ENCODE measurements at regions not wholly inside any gene's neighbourhood (a gene's known extent, or its start where the extent isn't known, plus 50 kb on each side); places are given as distances from the start of the nearest gene placed in this dataset.
A peak's percentile ranks its signal among the peaks of the same experiment; 100 is the strongest.
"Not testable (repeated sequence)": the region's sequence is repeated elsewhere in the genome, so short reads cannot be mapped to it uniquely, and the experiment has no call there.

DNA sequence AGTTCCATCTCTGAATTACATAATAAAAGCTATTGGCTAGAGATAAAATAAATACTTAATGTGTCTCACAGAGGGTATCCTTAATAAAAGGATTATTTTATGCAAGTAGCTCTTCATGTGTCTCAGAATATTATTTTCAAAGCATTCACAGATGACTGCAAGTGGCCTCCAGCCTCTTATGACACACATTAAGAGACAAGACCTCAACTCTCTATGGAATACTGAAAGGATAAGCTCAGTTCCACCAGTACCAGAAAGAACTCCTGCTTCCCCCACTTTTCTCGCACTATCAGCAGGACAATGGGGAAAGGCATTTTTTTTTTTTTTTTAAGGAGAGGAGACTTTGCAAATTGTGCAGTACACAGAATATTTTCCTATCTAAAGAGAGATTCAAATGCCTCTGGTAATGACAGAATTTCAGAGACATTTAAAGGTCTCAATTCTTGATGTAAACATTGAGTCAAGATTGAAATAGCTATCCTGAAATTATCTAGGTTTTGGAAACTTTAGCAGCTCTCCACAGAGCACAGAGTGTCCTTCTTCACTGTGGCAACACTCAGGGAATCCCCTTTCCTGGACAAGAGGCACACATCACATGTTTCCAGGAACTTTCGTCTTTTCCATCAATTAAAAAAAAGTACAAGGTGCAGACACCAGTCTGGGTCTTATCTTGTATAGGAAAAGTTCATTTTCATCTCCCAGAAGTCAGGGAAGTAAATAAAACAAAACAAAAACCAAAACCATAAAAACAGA lies 122.0 kb upstream of the ANK3 start:
- DNase-seq, result no peak

DNA sequence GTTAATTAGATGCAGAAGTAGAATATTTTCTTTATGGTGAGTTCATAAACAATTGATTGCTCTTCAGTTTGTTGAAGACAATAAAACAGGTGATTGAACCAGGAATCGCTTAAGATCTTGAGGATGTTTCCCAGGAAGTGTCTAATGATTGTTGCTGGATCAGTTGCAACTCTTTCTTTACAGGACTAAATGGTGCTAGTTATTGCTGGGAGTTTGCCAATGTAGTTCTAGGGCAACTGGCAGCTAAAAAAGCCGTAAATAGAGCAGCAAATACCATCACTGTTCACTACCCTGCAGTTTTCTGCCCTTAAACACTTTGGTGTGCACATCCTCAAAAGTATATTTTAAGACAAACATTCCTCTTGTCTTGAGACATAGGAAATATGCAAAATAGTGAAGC lies 119.2 kb upstream of the ANK3 start:
- DNase-seq, result no peak

DNA sequence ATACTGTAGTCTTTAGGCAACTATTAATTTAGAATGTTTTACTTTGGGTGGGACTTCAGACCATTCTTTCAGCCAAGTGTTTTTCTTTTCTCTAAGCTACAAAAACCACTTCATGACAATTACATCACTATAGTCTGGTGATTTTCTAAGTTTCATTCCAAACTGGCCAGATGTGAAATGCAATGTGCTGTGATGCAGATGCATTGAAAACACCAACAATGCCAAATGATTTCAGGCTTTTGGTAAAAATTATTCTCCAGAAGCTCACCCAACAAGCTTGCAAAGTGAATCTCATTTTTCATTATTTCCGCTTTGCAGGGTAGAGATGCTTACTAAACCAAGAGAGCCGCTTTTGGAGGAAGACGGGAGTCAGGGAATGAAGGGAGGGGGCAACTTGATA lies 118.4 kb upstream of the ANK3 start:
- no peak for DNase-seq

DNA sequence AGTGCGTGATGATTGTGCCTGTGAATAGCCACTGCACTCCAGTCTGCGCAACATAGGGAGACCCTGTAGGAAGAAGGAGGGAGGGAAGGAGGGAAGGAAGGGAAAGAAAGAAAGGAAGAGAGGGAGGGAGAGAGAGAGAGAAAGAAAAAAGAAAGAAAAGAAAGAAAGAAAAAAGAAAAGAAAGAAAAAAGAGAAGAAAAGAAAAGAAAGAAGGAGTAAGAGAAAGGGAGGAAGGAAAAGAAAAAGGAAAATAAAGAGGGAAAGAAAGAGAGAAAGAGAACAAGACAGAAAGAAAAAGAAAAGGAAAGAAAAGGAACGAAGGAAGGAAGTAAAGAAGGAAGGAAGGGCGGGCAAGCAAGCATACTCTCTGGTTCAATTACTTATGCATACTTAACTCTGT lies 112.9 kb upstream of the ANK3 start:
- DNase-seq, result no peak

DNA sequence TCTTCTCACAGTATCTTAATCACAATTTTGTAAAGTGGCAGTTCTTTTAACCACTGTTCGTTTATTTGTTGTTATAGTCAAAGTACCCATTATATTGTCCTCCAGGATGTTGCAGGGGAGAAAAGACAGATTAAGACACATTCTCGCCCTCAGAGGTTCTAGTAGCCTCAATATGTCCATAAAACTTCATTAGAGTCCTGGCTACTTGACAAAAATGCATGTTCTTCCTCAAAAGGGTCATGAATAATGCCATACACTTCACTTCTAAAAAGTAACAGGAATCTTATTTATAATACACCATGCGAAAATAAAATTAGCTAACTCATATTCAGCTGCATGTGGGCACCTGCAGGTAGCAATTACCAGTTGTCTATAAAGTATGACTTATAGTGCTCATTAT lies 109.3 kb upstream of the ANK3 start:
- no peak for DNase-seq

DNA sequence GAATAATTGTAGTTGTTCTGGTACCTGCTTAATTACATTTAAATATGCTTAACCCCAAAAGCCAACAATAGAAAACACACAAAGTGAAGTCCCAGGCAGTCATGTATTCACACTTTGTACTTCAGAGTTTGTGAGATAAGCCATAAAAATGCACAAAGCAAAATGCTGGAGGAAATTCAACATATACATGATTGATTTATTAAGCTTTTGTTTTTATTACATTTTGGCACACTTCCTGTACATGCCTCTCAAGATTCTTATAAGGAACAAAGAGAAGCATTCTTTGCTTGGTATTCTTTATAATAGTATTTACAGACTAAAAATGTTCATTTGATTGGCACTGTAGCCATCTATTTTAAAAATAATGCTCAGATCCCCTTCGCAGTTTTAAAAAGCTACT lies 107.7 kb upstream of the ANK3 start:
- no peak for DNase-seq

DNA sequence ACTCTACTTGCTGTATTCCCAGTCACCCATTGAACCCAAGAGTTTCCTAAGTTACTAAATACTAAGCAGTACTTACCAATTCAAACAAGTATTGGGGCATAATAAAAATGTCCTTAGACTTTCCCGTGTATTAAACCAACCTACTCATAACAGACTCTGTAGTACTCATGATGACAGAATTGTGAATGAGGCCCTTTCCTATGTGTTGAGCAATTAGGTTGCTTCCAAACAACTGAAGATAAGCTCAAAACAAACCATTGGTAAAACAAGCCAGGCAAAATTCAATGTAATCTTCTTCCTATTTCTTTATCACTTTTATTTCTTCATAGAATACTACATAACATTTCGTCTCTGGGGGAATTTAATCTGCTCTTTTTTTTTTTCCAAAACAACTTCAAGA lies 106.5 kb upstream of the ANK3 start:
- no peak for DNase-seq

DNA sequence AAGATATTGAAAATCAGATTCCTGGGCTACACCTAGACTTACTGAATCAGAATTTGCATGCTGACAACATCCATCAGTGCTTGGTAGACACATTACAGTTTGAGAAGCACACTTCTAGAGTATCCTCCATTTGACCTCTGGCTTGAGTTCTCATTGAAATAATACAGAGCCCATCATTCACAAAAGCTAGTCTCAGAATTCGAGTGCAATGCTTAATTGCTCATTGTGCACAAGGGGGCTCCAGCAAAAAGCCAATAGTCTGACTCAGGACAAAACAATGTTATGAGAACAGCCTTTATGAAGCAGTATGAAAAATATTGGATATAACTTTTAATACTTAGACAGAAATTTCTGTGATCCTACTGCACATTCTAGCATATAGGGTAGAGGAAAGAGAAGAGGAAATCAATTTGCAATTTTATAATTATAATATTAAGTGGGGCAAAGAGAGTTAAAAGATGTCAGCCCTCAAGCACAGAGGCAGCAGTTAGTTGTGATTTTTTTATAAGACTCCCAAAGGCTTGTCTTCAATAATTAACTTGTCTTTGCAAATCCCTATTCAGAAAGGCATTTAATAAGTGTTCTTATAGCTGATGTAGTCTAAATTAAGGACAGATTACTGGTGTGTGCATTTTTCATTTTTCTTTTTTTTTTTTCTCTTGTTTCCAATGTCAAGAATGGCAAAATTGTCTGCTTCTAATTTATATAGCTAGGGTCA lies 105.8 kb upstream of the ANK3 start:
- peak; percentile 76 for DNase-seq

DNA sequence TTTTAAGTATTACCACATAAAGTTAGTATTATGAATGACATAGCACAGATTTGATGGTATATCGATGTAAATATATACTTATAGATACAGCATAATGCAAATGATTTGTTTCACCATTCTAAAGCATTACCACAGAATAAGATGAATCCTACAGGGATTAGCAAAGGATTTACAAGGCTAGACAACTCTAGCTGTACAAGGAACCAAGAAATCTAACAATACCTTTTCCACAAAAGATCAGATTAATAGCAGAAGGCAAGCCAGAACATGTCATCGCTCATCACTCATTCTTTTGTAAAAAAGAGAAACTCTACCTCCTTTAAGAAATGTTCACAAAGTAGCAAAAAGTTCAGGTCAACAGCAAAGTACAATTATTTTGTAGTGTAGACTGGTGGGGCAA lies 105.1 kb upstream of the ANK3 start:
- DNase-seq, result no peak

DNA sequence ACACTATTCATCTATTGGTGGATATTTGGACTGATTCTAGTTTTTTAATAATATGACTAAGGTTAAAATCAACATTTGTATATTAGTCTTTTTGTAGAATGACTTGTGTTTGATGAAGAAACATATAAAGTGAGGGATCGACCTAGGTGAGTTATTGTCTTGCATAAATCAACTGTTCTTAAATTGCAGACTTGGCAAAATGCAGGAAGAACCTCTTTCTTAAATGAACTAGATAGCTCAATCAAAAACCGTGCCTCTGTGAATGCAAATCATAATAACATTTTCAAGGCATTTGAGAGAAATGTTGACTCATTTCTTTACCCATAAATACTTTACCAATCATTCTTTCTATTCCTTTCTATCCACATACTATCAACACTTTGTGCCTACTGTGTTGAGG lies 101.5 kb upstream of the ANK3 start:
- no peak for DNase-seq

DNA sequence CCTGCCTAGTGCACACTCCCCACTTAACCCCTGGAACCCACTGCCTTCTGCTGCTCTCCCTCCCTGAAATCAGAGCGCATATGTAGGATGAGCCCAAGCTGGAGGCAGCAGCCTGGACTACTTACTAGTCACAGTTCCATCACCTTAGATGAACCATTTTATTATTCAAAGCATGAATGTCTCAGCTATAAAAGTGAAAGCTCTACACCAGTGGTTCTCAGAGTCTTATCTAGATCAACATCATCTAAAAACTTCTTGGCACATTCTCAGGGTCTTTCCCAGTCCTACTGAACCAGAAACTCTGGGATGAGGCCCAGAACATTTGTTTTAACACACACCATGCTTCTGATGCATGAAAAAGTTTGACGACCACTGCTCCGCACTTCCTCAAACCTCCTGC lies 100.3 kb upstream of the ANK3 start:
- no peak for DNase-seq

DNA sequence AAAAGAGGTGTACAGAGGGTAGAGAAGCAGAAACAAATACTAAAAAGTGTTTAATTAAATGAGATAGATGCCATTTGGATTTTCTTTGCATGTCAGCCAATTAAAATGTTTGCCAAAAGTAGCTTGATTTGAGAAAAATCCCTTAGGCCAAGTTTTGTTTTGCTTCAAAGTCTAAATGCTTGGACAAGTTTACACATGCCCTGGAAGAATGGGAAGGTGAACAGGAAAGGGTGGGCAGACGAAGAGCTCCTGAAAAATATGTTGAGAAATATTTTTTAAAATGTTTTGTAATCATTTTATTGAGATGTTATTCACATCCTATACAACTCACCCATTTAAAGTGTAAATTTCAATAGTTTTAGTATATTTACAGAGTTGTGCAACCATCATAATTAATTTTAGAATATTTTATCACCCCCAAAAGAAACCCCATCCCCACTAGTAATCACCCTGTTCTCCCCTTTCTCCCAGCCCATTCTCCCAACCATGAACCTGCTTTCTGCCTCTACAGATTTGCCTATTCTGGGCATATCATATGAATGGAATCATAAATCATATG lies 98.5 kb upstream of the ANK3 start:
- DNase-seq, result no peak

DNA sequence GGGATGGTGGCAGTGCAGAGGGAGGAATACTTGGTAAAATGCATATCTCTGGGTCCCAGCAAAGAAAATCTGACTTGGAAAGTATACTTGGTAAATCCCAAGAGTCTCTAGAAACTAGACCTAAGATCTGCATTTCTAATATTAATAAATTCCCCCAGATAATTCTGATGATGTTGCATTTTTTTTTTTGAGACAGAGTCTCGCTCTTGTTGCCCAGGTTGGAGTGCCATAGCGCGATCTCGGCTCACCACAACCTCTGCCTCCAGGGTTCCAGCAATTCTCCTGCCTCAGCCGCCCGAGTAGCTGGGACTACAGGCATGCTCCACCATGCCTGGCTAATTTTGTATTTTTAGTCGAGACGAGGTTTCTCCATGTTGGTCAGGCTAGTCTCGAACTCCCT lies 97.9 kb upstream of the ANK3 start:
- no peak for DNase-seq

DNA sequence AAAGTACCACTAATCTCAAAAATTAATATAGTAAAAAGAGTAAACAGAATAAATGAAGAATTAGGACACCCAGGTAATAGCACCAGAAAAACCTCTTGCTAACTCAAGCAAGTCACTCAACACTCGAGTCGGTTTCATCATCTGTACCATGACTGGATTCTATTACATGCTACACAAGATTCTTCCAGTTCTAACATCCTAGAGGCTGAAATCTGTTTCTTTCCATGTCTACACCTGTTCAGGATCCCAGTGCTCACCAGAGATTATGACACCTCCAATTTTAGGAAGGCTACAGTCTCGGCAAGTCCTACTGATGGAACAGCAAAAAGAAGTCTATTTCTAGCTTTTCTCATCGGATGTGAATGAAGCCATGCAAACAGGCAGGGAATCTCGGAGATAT lies 95.3 kb upstream of the ANK3 start:
- DNase-seq, result no peak

DNA sequence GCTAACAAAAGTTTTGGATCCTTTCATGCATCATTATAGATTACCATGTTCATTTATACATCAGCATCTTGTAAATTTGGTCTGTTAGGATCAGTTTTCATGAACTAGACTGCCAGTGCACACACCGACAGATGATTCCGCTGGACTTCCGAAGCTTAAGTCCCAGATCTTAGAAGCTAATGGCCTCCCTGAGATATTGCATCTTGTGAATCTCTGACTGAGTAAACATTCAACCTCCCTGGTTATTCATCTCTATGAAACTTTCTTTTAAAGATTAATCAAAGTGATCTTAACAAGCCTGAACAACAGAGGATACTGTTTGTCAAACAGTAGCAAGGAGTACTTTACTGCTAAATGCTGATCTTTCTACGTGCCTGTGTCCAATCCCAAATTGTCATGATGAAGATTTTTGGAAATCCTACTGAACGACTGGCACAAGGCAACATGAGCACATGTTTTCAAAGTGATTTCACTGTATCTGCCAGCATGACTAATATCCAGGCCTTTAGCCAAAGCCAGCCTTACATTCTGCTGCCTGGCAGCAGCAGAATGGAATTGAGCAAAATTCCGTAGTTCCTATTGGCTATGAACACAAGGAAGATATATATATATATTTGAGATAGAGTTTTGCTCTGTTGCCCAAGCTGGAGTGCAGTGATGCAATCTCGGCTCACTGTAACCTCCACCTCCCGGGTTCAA lies 91.3 kb upstream of the ANK3 start:
- peak; percentile 91 for DNase-seq

DNA sequence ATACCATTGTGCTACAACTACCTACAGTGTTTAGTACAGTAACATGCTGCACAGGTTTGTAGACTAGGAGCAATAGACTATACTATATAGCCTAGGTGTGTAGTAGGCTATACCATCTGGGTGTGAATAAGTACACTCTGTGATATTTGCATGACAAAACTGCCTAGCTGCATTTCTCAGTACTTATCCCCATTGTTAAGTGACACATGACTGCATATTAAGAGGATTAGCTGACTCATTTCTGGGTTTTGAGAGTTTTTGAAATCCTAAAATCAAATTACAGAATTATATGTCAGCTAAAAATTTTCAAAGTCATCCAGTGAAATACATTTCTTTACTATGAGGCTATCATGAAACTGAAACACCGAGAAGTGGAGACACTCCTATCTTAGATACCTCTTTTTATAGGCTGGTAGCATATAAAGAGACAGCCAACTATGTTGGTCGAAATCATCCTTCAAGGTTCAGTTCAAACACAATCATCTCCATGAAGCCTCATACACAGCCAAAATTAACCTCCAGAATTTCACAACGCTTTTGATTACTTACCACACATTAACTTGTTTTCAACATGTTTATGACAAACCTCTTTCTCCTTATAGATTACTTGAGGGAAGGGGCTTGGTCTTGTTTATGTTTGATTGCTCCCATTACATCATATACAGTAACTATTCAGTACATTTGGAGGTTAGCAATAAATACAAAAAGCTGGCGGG lies 89.8 kb upstream of the ANK3 start:
- DNase-seq, result peak; percentile 53

DNA sequence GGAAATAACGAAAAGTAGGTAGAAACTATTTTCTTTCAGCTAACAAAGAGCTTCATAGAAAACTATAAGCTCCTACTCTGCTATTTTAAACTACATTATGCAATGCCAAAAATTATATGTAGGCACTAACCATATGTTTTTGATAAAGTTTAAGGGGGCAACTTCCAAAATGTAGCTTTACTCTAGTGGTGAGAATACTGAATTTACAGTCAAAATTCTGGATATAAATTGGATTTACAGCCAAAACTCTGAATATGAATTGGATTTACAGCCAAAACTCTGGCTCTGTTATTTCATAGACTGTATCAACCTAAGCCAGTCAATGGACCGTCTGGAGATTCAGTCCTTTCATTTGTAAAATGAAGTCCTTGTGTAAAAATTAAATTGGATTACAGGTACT lies 86.8 kb upstream of the ANK3 start:
- no peak for DNase-seq

DNA sequence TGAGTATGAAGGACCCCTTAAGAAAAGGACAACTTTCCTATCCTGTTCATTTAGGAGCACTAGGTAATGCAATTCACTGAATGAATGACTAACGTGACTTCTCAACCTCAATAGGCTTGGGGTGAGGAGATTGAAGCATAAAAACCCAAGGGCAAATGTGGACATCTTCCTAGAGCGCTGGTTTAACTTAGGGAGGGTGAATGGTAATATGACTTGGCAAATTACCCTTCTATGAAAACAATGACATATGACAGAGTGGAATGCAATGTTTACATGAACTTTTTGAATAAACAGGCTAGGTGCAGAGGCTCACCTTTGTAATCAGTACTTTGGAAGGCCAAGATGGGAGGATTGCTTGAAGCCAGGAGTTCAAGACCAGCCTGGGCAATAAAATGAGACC lies 83.9 kb upstream of the ANK3 start:
- DNase-seq, result no peak

DNA sequence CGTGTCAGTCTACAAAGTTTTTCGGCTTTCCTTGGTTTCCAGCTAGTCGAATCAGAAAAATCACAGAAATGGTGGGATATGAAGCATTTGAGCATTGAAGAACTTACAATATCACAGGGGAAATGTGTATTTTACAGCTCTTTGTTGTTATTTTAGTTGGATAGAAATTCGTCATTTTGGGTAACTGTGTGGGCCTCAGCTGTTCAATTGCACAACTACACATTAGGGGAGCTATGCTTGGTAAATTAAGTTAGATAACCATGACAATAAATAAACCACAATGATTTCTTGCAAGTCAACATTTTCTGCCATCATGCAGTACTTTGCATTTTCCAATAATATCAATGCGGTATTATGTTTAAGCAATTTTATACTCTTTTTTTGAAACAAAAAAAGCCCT lies 80.4 kb upstream of the ANK3 start:
- DNase-seq, result no peak

DNA sequence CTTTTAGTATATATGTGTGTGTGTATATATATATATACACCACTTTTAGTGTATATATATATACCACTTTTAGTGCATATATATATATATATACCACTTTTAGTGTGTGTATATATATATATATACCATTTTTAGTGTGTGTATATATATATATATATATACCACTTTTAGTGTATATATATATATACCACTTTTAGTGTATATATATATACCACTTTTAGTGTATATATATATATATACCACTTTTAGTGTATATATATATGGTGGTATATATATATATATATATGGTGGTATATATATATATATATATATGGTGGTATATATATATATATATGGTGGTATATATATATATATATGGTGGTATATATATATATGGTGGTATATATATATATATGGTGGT lies 79.5 kb upstream of the ANK3 start:
- DNase-seq, result not testable (repeated sequence)

DNA sequence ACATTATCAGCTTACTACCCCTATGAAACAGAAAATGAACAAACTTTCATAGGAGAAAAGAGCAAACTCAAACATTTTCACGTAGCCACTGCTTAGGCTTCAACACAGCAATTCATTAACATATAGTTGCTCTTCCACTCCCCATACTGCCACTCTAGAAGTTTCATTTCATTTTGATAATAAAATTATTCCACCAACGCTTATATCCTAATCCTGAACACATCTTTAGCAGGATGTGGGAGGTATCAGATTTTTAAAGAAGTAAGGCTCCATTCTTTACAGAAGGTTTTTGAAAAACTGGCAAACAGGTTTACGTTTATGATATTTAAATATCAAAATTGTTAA lies 77.5 kb upstream of the ANK3 start:
- no peak for DNase-seq

DNA sequence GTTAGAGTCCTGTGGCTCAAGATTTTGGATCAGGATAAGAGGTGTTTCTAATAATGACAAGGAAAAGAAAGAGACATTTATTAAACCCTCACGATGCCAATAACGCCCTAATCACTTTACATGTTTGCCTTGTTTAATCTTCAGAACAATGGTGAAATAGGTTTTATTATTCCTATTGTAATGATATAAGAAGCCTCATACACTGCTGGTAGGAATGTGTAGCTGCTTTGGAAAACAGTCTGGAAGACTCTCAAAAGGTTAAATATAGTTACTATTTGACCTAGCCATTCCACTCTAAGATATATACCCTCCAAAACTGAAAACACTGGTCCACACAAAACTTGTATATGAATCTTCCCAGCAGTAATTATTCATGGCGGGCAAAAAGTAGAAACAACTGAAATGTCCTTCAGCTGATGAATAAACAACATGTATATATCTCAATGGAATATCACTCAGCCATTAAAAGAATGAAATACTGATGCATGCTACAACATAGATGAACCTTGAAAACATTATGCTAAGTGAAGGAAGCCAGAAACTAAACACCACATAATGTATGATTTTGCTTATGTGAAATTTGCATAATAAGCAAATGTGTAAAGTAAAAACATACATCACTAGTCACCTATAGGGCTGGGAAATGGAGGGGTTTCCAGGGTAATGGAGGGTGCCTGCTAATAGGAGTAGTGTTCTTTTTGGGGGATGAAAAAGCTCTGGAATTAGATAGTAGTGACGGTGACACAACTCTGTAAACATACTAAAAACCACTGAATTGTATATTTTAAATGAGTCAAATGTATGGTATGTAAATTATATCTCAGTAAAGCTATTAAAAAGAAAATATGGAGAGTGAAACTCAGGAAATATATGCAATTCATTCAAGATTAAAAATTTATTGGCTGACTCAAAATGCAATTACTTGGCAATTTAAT lies 76.9 kb upstream of the ANK3 start:
- peak; percentile 76 for DNase-seq

All from fibroblast of skin of back (primary cell).